Vagina (tissue), 2 donors: ENCODE measurements at regions not wholly inside any gene's neighbourhood (a gene's known extent, or its start where the extent isn't known, plus 50 kb on each side); places are given as distances from the start of the nearest gene placed in this dataset.
"Not testable (repeated sequence)": the region's sequence is repeated elsewhere in the genome, so short reads cannot be mapped to it uniquely, and the experiment has no call there.

Source experiments
- DNase-seq, 2 donors: peaks; one replicate each; pipeline ENCODE4 v3.0.0-alpha.2; 2017; ENCODE audit errors: extremely low spot score in 2 of 2
- H3K27ac ChIP-seq: fragments of 200-600 bp; sonication (generic); one replicate; pipeline ENCODE4 v1.5.1; 2019
- H3K27me3 ChIP-seq: fragments of 200-600 bp; sonication (generic); one replicate; pipeline ENCODE4 v1.5.1; 2019
- H3K36me3 ChIP-seq, 2 donors: fragments of 200-600 bp; sonication (generic); one replicate each; pipeline ENCODE4 v1.5.1; 2017 to 2019
- H3K4me1 ChIP-seq: fragments of 200-600 bp; sonication (generic); one replicate; pipeline ENCODE4 v1.5.1; 2019
- H3K4me3 ChIP-seq, 2 donors: fragments of 200-600 bp; sonication (generic); 1 replicate in 1 of 2; 2 replicates in 1 of 2; pipeline ENCODE4 v1.5.1; 2016 to 2019
- H3K9me3 ChIP-seq: fragments of 200-600 bp; sonication (generic); one replicate; pipeline ENCODE4 v1.5.1; 2019
- CTCF ChIP-seq, 3 experiments: fragments of 450-650 bp in 2 of 3; fragments of 200-600 bp in 1 of 3; sonication (generic) in 1 of 3; IDR thresholded peaks; one replicate each; pipeline ENCODE4 v1.5.1; 2017 to 2019; ENCODE audit warnings: antibody characterized with exemption in 3 of 3, mild to moderate bottlenecking in 2 of 3, moderate library complexity in 2 of 3
- POLR2A ChIP-seq, 2 donors: fragments of 450-650 bp; IDR thresholded peaks; one replicate each; pipeline ENCODE4 v1.6.1; 2017; ENCODE audit warnings: antibody characterized with exemption in 2 of 2, mild to moderate bottlenecking in 2 of 2, moderate library complexity in 2 of 2
- POLR2AphosphoS5 ChIP-seq, 2 donors: sonication (generic); formaldehyde crosslinking; IDR thresholded peaks; one replicate each; pipeline ENCODE4 v1.9.0; 2017; ENCODE audit warnings: antibody characterized with exemption in 2 of 2, mild to moderate bottlenecking in 2 of 2, low read depth in 1 of 2; ENCODE audit not compliant: insufficient read depth in 1 of 2
- intact Hi-C: fragments of 100-400 bp; cut with DNase I; formaldehyde crosslinking; loops from one replicate; pipeline ENCODE4 v1.15.1; 2023

GRCh38 chr2:60213865-60214625 is 339.4 kb downstream of the BCL11A start:
- no peaks in the 10 kb centered on the region for H3K9me3 ChIP-seq
- H3K36me3 ChIP-seq = no peaks in the 10 kb centered on the region
- no peak overlapping the region for H3K4me3 ChIP-seq
- peaks cover 39% of the 10 kb centered on the region for H3K4me1 ChIP-seq
- intact Hi-C loops = no loop called here
- DNase-seq = no peak
- no peak overlapping the region for H3K27ac ChIP-seq
- TF ChIP-seq POLR2A (IDR thresholded peaks at IDR 0.05) (no peak), CTCF (IDR thresholded peaks at IDR 0.05) (no peak), POLR2AphosphoS5 (IDR thresholded peaks at IDR 0.05; ENCODE audit: insufficient read depth in 1 of 2, low read depth in 1 of 2) (peak in 1 of 2 donors; percentile 66)
- no peaks in the 10 kb centered on the region for H3K27me3 ChIP-seq

- H3K27ac ChIP-seq = no peak overlapping the region
- no peak for TF ChIP-seq POLR2A (IDR thresholded peaks at IDR 0.05)
- no peak for TF ChIP-seq CTCF (IDR thresholded peaks at IDR 0.05)
- TF ChIP-seq POLR2AphosphoS5 (IDR thresholded peaks at IDR 0.05; ENCODE audit: insufficient read depth in 1 of 2, low read depth in 1 of 2) = no peak
- H3K27me3 ChIP-seq = no peaks in the 10 kb centered on the region
- no peaks in the 10 kb centered on the region for H3K9me3 ChIP-seq
- DNase-seq = no peak
- no peak overlapping the region for H3K4me3 ChIP-seq
- H3K36me3 ChIP-seq = no peaks in the 10 kb centered on the region
- H3K4me1 ChIP-seq = peaks cover 39% of the 10 kb centered on the region
- intact Hi-C loops = no loop called here
Observed at GRCh38 chr2:60212181-60212945, 341.1 kb downstream of the BCL11A start.

GRCh38 chr2:60189006-60189405 is 364.4 kb downstream of the BCL11A start:
- H3K27ac ChIP-seq, H3K9me3 ChIP-seq, H3K4me1 ChIP-seq, H3K4me3 ChIP-seq, intact Hi-C loops, H3K36me3 ChIP-seq, H3K27me3 ChIP-seq, DNase-seq: not testable (repeated sequence)

GRCh38 chr2:60175290-60175689 is 378.2 kb downstream of the BCL11A start:
- H3K27ac ChIP-seq = no peak overlapping the region
- H3K36me3 ChIP-seq = no peaks in the 10 kb centered on the region
- no peaks in the 10 kb centered on the region for H3K4me1 ChIP-seq
- intact Hi-C loops = no loop called here
- H3K9me3 ChIP-seq = no peaks in the 10 kb centered on the region
- DNase-seq = no peak
- no peak overlapping the region for H3K4me3 ChIP-seq
- H3K27me3 ChIP-seq = no peaks in the 10 kb centered on the region
- TF ChIP-seq POLR2A (IDR thresholded peaks at IDR 0.05) (no peak), POLR2AphosphoS5 (IDR thresholded peaks at IDR 0.05; ENCODE audit: insufficient read depth in 1 of 2, low read depth in 1 of 2) (no peak), CTCF (IDR thresholded peaks at IDR 0.05) (no peak)

- H3K4me1 ChIP-seq = no peaks in the 10 kb centered on the region
- TF ChIP-seq POLR2AphosphoS5 (IDR thresholded peaks at IDR 0.05; ENCODE audit: insufficient read depth in 1 of 2, low read depth in 1 of 2) (no peak), POLR2A (IDR thresholded peaks at IDR 0.05) (no peak), CTCF (IDR thresholded peaks at IDR 0.05) (no peak)
- H3K27me3 ChIP-seq = no peaks in the 10 kb centered on the region
- no peak for DNase-seq
- no peaks in the 10 kb centered on the region for H3K36me3 ChIP-seq
- H3K4me3 ChIP-seq = no peak overlapping the region
- no peaks in the 10 kb centered on the region for H3K9me3 ChIP-seq
- H3K27ac ChIP-seq = no peak overlapping the region
- intact Hi-C loops = no loop called here
Observed at GRCh38 chr2:60174146-60174545, 379.3 kb downstream of the BCL11A start.
